Adrenal gland (tissue), 5 donors: ENCODE measurements at regions not wholly inside any gene's neighbourhood (a gene's known extent, or its start where the extent isn't known, plus 50 kb on each side); places are given as distances from the start of the nearest gene placed in this dataset.

ENCODE experiments used
- CTCF ChIP-seq, 6 experiments: fragments of 450-650 bp in 4 of 6; fragments of 200-600 bp in 2 of 6; sonication (generic) in 1 of 6; IDR thresholded peaks; 1 replicate in 5 of 6; 2 replicates in 1 of 6; pipeline versions ENCODE4 v1.5.1 to v1.8.0; 2016 to 2021; ENCODE audit warnings: antibody characterized with exemption in 6 of 6, mild to moderate bottlenecking in 2 of 6, moderate library complexity in 1 of 6
- POLR2A ChIP-seq, 2 donors: fragments of 450-650 bp; IDR thresholded peaks; one replicate each; pipeline ENCODE4 v1.6.1; 2017; ENCODE audit warnings: antibody characterized with exemption in 2 of 2, mild to moderate bottlenecking in 2 of 2, moderate library complexity in 1 of 2
- donor health status: DM: no; HTN: no; CAD: no.

- TF ChIP-seq CTCF (IDR thresholded peaks at IDR 0.05) (no peak), POLR2A (IDR thresholded peaks at IDR 0.05) (no peak)
Measured at GRCh38 chr7:132653366-132653930, 77.2 kb upstream of the PLXNA4 start.
